ENCODE measurements at regions not wholly inside any gene's neighbourhood (a gene's known extent, or its start where the extent isn't known, plus 50 kb on each side); places are given as distances from the start of the nearest gene placed in this dataset.

GRCh38 chr2:173602153-173602795 lies 247.6 kb downstream of the CDCA7 start:
- TF ChIP-seq, protein P1, sequence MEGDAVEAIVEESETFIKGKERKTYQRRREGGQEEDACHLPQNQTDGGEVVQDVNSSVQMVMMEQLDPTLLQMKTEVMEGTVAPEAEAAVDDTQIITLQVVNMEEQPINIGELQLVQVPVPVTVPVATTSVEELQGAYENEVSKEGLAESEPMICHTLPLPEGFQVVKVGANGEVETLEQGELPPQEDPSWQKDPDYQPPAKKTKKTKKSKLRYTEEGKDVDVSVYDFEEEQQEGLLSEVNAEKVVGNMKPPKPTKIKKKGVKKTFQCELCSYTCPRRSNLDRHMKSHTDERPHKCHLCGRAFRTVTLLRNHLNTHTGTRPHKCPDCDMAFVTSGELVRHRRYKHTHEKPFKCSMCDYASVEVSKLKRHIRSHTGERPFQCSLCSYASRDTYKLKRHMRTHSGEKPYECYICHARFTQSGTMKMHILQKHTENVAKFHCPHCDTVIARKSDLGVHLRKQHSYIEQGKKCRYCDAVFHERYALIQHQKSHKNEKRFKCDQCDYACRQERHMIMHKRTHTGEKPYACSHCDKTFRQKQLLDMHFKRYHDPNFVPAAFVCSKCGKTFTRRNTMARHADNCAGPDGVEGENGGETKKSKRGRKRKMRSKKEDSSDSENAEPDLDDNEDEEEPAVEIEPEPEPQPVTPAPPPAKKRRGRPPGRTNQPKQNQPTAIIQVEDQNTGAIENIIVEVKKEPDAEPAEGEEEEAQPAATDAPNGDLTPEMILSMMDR (IDR thresholded peaks at IDR 0.05) = no peak
- no peak for TF ChIP-seq ZFX (IDR thresholded peaks at IDR 0.05; ENCODE audit: borderline replicate concordance)
